ENCODE measurements at regions not wholly inside any gene's neighbourhood (a gene's known extent, or its start where the extent isn't known, plus 50 kb on each side); places are given as distances from the start of the nearest gene placed in this dataset.

GRCh38 chr12:116463366-116463765 lies 95.8 kb upstream of the MAP1LC3B2 start:
- TF ChIP-seq EP300 (IDR thresholded peaks at IDR 0.05): no peak
- TF ChIP-seq POLR2A (IDR thresholded peaks at IDR 0.05): no peak
- no peak for TF ChIP-seq POLR2AphosphoS5 (IDR thresholded peaks at IDR 0.05)
- TF ChIP-seq CTCF (IDR thresholded peaks at IDR 0.05): no peak
- DNase-seq (no peak), ATAC-seq (ENCODE audit: low FRiP score in 2 of 2) (no peak)
- H3K9me3 ChIP-seq: no peaks in the 10 kb centered on the region
- H3K27ac ChIP-seq: no peak overlapping the region
- no peaks in the 10 kb centered on the region for H3K4me1 ChIP-seq
- 100% methylated on average over 1 of the region's 1 CpG for WGBS, 2 donors
- H3K36me3 ChIP-seq: no peaks in the 10 kb centered on the region
- no peaks in the 10 kb centered on the region for H3K27me3 ChIP-seq
- no peak overlapping the region for H3K4me3 ChIP-seq

GRCh38 chr12:116465407-116465806 lies 93.8 kb upstream of the MAP1LC3B2 start:
- H3K27me3 ChIP-seq: no peaks in the 10 kb centered on the region
- DNase-seq: no peak
- no peak overlapping the region for H3K27ac ChIP-seq
- no peak for TF ChIP-seq POLR2AphosphoS5 (IDR thresholded peaks at IDR 0.05)
- no peak for TF ChIP-seq EP300 (IDR thresholded peaks at IDR 0.05)
- TF ChIP-seq POLR2A (IDR thresholded peaks at IDR 0.05): no peak
- no peak for TF ChIP-seq CTCF (IDR thresholded peaks at IDR 0.05)
- H3K36me3 ChIP-seq: no peaks in the 10 kb centered on the region
- no peak for ATAC-seq (ENCODE audit: low FRiP score in 2 of 2)
- no peaks in the 10 kb centered on the region for H3K9me3 ChIP-seq
- WGBS, 2 donors: 91 to 92% methylated on average over 3 of the region's 3 CpGs
- H3K4me1 ChIP-seq: no peaks in the 10 kb centered on the region
- H3K4me3 ChIP-seq: no peak overlapping the region

GRCh38 chr12:116465856-116466255 lies 93.3 kb upstream of the MAP1LC3B2 start:
- H3K4me3 ChIP-seq: no peak overlapping the region
- no peaks in the 10 kb centered on the region for H3K36me3 ChIP-seq
- no peaks in the 10 kb centered on the region for H3K4me1 ChIP-seq
- H3K27ac ChIP-seq: no peak overlapping the region
- no peaks in the 10 kb centered on the region for H3K27me3 ChIP-seq
- TF ChIP-seq POLR2A (IDR thresholded peaks at IDR 0.05) (no peak), CTCF (IDR thresholded peaks at IDR 0.05) (no peak), POLR2AphosphoS5 (IDR thresholded peaks at IDR 0.05) (no peak), EP300 (IDR thresholded peaks at IDR 0.05) (no peak)
- no peaks in the 10 kb centered on the region for H3K9me3 ChIP-seq
- 63 to 85% methylated on average over 3 to 4 of the region's 4 CpGs for WGBS, 2 donors
- no peak for DNase-seq
- ATAC-seq (ENCODE audit: low FRiP score in 2 of 2): no peak

GRCh38 chr12:116466536-116466935 lies 92.6 kb upstream of the MAP1LC3B2 start:
- H3K27ac ChIP-seq: no peak overlapping the region
- TF ChIP-seq CTCF (IDR thresholded peaks at IDR 0.05): no peak
- TF ChIP-seq EP300 (IDR thresholded peaks at IDR 0.05): no peak
- no peak for TF ChIP-seq POLR2A (IDR thresholded peaks at IDR 0.05)
- TF ChIP-seq POLR2AphosphoS5 (IDR thresholded peaks at IDR 0.05): no peak
- no peaks in the 10 kb centered on the region for H3K27me3 ChIP-seq
- no peak for DNase-seq
- no peaks in the 10 kb centered on the region for H3K9me3 ChIP-seq
- H3K4me1 ChIP-seq: no peaks in the 10 kb centered on the region
- H3K36me3 ChIP-seq: no peaks in the 10 kb centered on the region
- no peak overlapping the region for H3K4me3 ChIP-seq
- 59 to 66% methylated on average over 3 of the region's 3 CpGs for WGBS, 2 donors
- ATAC-seq (ENCODE audit: low FRiP score in 2 of 2): no peak

GRCh38 chr12:116469344-116469743 lies 89.8 kb upstream of the MAP1LC3B2 start:
- TF ChIP-seq EP300 (IDR thresholded peaks at IDR 0.05) (no peak), POLR2A (IDR thresholded peaks at IDR 0.05) (no peak), CTCF (IDR thresholded peaks at IDR 0.05) (no peak), POLR2AphosphoS5 (IDR thresholded peaks at IDR 0.05) (no peak)
- Histone ChIP-seq H3K4me1 (no peaks in the 10 kb centered on the region), H3K4me3 (no peak overlapping the region), H3K36me3 (no peaks in the 10 kb centered on the region), H3K27me3 (no peaks in the 10 kb centered on the region), H3K27ac (no peak overlapping the region), H3K9me3 (no peaks in the 10 kb centered on the region)
- WGBS, 2 donors: 90 to 97% methylated on average over 3 of the region's 3 CpGs
- no peak for DNase-seq
- ATAC-seq (ENCODE audit: low FRiP score in 2 of 2): no peak

Measured in upper lobe of left lung (tissue), 6 donors.